Osteocyte (in vitro differentiated cells): ENCODE measurements at regions not wholly inside any gene's neighbourhood (a gene's known extent, or its start where the extent isn't known, plus 50 kb on each side); places are given as distances from the start of the nearest gene placed in this dataset.
A peak's percentile ranks its signal among the peaks of the same experiment; 100 is the strongest.

Source experiments
- DNase-seq: peaks from one replicate; pipeline ENCODE4 v3.0.0; 2021; ENCODE audit warnings: mixed read lengths; ENCODE audit not compliant: unreplicated experiment; ENCODE audit errors: extremely low spot score
- H3K27ac Mint-ChIP-seq: one replicate; pipeline ENCODE4 v1.8.0; 2021; ENCODE audit warnings: mild to moderate bottlenecking, mixed read lengths; ENCODE audit not compliant: unreplicated experiment
- H3K27me3 Mint-ChIP-seq: one replicate; pipeline ENCODE4 v1.8.0; 2021; ENCODE audit warnings: mixed read lengths; ENCODE audit not compliant: unreplicated experiment
- H3K36me3 Mint-ChIP-seq: one replicate; pipeline ENCODE4 v1.8.0; 2021; ENCODE audit warnings: mixed read lengths; ENCODE audit not compliant: unreplicated experiment
- H3K4me1 Mint-ChIP-seq: one replicate; pipeline ENCODE4 v1.8.0; 2021; ENCODE audit warnings: mixed read lengths; ENCODE audit not compliant: unreplicated experiment
- H3K4me3 Mint-ChIP-seq: one replicate; pipeline ENCODE4 v1.8.0; 2021; ENCODE audit warnings: mild to moderate bottlenecking, moderate library complexity, mixed read lengths; ENCODE audit not compliant: unreplicated experiment
- H3K9me3 Mint-ChIP-seq: one replicate; pipeline ENCODE4 v1.8.0; 2021; ENCODE audit warnings: mixed read lengths; ENCODE audit not compliant: unreplicated experiment
- CTCF ChIP-seq: fragments of 200-600 bp; sonication (generic); IDR thresholded peaks from 2 replicates; pipeline ENCODE4 v1.5.0; 2021; ENCODE audit warnings: antibody characterized with exemption, mild to moderate bottlenecking, moderate library complexity

- no peak overlapping the region for H3K27ac Mint-ChIP-seq
- H3K4me3 Mint-ChIP-seq, result no peak overlapping the region
- no peaks in the 10 kb centered on the region for H3K36me3 Mint-ChIP-seq
- H3K9me3 Mint-ChIP-seq, result no peaks in the 10 kb centered on the region
- no peak for DNase-seq
- no peak for TF ChIP-seq CTCF
- H3K27me3 Mint-ChIP-seq, result peaks cover 21% of the 10 kb centered on the region
- no peaks in the 10 kb centered on the region for H3K4me1 Mint-ChIP-seq
These were observed 124.8 kb downstream of the HMX1 start for GRCh38 chr4:8746523-8747466.

GRCh38 chr4:8745826-8746225, 125.8 kb downstream of the HMX1 start:
- no peak overlapping the region for H3K27ac Mint-ChIP-seq
- DNase-seq, result peak; percentile 49
- no peak overlapping the region for H3K4me3 Mint-ChIP-seq
- no peaks in the 10 kb centered on the region for H3K36me3 Mint-ChIP-seq
- H3K27me3 Mint-ChIP-seq, result peaks cover 17% of the 10 kb centered on the region
- no peaks in the 10 kb centered on the region for H3K4me1 Mint-ChIP-seq
- H3K9me3 Mint-ChIP-seq, result no peaks in the 10 kb centered on the region
- no peak for TF ChIP-seq CTCF

GRCh38 chr4:8745005-8745790, 126.4 kb downstream of the HMX1 start:
- Mint-ChIP-seq H3K36me3 (no peaks in the 10 kb centered on the region), H3K4me3 (no peak overlapping the region), H3K27me3 (peaks cover 13% of the 10 kb centered on the region), H3K9me3 (no peaks in the 10 kb centered on the region), H3K27ac (no peak overlapping the region), H3K4me1 (no peaks in the 10 kb centered on the region)
- DNase-seq, result peak; percentile 80
- TF ChIP-seq CTCF, result no peak

- Mint-ChIP-seq H3K27me3 (peaks cover 7% of the 10 kb centered on the region), H3K9me3 (no peaks in the 10 kb centered on the region), H3K36me3 (no peaks in the 10 kb centered on the region), H3K27ac (no peak overlapping the region), H3K4me3 (no peak overlapping the region), H3K4me1 (no peaks in the 10 kb centered on the region)
- TF ChIP-seq CTCF, result no peak
- DNase-seq, result peak; percentile 78
These were observed 127.4 kb downstream of the HMX1 start for GRCh38 chr4:8744083-8744805.
